ENCODE measurements at regions not wholly inside any gene's neighbourhood (a gene's known extent, or its start where the extent isn't known, plus 50 kb on each side); places are given as distances from the start of the nearest gene placed in this dataset.
A peak's percentile ranks its signal among the peaks of the same experiment; 100 is the strongest.
"Not testable (repeated sequence)": the region's sequence is repeated elsewhere in the genome, so short reads cannot be mapped to it uniquely, and the experiment has no call there.

DNA sequence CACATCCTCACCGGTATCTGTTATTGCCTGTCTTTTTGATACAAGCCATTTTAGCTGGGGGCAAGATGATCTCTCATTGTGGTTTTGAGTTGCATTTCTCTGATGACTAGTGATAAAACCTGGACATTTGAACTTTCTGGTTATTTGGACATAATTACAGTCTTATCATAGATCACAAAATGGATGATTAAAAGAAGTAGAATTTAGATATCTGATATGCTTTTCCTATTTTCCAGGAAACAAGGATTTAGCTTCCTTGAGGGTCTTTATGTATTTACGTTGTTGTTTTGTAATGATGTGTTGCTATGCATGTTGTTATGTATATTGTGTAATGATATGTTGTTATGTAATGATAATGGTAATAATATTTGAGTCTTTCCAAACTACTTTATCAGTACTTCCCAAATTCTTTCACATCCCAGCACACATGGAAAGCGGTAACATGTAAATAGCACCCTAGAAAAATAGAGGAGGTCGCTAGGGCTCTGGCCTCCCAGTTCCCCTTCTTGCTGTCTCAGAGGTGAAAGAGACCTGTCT, 53.8 kb downstream of the GJD2 start:
- DNase-seq: no peak

DNA sequence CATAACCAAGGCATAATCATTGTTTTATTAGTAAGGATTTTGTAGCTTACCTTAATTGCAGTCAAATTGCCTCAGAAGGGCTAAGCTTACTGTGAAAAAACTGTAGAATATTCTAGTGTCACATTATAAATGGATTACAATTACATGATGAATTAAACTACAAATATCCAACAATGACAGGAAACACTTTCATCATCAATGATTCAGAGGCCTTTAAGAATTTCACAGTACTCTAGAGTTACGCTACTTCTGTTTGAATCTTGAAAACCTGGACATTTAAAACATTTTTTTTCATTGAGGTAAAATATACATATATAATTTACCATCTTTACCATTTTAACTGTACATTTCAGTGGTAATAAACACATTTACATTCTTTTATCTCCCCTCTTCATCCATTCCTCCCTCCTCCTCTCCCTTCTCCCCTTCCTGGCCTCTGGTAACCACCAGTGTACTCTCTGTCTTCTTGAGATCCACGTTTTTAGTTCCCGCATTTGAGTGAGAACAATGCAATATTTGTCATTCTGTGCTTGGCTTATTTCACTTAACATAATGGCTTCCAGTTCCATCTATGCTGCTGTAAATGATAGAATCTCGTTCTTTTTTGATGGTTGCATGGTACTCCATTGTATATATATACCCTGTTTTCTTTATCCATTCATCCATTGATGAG, 54.7 kb downstream of the GJD2 start:
- no peak for DNase-seq

DNA sequence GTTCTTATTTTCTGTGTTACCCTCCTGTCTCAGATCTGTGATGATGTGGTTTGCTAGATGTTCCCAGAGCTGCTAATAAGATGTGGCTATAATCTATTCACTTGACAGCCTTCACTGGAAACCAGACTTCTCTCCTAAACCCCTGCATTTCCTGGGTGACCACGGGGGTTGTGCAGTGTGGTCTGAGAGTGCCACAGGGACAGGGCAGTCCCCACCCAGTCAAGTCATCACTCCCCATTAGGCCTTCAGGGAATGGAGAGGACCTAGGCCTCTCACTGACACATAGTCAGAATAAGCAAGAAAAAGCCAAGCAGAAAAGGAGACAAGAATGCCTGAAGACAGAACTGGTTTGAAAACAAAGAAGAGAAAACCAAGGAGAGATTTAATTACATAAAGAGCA, 58.3 kb downstream of the GJD2 start:
- no peak for DNase-seq

DNA sequence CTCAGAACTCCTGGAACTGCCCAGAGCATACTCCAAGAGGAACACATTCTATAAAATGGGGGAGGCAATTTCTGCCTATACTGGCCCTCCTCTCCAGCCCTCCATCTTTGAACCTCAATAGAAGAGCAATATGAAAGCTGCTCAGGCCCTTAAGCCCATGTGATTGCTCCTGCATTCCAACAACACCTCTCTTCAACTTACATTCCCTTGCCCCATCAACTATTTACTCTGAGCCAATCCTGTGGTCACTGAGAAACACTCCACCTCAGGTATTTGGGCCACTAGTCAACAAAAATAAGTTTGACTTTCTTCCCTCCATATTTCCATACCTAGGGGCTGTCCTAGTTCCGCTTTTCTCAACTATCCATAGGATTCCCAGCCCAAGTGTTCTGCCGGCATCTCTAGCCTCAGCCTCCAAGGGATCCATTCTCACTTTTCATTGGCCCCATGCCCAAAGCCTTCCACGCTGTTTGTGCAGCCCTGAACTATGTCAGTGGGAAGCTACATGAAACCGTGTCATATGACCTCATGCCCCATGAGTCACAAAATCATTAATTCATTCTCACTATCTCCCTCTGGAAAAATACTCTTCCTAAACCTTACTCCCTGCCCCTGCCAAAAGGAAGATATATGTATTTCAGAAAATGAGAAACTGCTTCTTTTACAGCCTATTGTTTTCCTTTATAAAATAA, 61.6 kb downstream of the GJD2 start:
- no peak for DNase-seq

DNA sequence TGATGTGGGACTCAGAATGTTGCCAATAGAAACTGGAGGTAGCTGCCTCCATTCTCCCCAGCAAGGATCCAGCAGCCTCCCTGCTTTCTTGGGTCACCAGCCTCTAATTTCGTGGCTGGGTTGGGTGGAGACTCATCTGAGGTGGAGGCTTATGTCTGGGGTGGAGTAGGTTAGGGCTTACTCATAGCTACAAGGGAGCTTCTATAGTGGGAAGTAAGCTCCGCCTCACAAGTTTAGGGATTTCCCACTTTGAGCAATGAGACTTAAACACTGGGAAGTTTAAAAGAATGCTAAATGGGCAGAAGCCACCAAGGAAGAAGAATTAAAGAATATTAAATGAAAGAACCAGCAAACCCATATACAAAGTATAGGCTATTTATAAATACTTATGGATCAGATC, 63.8 kb downstream of the GJD2 start:
- no peak for DNase-seq

DNA sequence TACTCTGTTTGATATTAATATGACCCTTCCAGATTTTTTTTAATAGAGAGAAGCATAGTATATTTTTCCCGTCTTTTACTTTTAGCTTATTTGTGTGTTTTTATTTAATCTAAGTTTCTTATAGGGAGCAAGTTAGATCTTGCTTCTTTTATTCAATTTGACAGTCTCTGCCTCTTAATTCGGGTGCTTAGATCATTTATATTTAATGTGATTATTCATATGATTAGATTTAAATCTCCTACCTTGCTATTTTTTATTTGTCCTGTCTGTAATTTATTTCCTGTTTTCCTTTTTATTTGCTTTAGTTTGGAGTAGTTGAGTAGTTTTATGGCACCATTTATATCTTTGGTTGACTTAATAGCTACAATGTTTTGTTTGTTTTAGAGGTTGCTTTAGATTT, 66.1 kb downstream of the GJD2 start:
- DNase-seq: no peak

DNA sequence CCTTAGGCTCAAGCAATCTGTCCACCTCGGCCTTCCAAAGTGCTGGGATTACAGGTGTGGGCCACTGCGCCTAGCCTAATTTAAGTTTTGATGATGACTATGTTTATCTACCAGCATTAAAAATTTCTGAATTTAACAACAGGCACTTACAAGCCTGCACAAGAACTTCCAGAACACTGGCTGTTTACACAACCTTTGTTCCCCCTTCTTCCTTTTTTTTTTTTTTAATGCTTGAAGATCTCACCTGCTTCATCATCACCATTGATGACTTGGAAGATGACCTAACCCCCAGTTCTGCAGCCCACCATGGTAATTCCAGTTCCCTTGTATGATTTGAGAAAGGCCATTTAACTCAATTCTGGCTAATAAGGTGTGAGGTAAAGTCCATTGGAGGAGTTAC, 70.4 kb downstream of the GJD2 start:
- DNase-seq: no peak

DNA sequence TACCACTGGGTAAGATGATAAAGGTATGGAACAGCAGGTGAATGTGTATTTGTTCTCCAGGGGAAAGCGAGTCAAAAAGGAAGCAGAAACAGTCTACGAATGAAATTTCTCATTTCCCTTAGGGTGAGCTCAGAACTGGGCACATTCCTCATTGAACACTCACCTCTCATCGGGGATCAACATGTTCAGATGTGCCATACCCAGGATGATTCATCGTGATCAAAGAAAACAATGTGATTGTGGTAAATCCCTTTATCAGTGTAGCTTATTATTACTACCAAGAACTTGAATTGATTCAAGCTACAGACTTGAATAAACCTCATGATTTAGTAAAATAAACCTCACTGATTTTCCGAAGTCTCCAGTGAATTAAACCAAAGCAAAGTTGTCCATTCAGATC, 72.1 kb downstream of the GJD2 start:
- DNase-seq: no peak

DNA sequence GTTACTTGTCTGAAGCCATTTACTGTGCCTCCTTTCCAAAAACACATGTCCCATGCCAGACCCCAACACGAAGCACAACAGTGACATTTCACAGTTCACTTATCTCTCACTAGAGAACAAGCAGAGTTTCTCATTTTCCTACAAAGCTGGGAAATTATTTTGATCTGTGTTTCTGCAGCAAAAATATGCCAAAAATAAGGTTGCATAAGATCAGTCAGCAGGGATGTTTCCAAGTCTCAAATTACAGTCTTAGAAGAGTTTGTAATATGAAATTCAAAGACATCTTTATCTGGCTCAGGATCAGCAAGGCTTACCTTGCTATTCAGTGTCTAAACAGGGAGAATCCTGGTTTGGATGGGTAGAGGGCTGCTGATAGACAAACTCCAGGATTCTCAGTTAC, 75.5 kb downstream of the GJD2 start:
- DNase-seq: no peak

DNA sequence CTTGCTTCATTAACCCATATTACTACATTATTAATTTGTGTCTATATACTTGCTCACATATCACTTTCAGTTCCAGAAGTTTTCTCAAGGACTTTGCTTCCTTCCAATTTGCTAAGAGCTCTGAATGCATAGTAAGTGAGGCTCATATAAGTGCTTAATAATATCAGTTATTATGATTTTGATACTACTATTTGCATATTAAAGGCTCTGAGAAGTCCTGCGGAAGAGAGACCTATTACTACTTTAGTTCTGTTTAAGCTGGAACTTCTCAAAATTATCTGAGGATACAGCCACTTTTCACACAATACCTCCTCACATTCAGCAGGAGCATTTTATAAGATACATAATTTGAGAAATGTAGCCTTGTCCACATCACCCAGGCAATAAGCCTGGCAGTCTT, 81.6 kb downstream of the GJD2 start:
- DNase-seq: no peak

DNA sequence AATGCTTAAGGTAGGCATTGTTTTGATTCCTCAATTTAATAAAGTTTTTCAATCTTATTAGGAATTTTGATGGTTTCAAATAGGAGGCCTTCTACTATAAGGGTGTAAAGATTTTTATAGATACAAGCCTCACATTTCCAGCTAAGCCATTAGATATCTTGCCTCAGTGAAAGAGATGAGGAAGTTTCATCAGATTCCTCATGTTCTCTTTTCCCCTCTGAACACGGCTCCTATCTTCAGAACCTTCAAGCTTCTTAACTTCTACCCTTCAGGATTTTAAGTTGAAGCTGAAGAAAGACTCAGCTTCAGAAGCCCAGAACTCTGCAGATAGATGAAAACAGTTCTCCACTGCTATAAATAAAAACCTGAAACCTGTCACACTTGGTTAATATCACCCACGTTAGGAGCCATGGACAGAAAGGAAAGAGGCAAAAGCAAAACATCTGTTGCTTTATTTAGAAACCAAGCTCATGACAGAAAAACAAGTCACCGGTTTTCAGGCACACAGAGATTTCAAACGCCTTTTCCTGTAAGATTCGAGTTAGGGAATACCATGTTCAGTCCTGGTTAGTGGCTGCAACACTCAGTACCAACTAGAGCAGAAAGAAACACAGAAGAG, 82.2 kb upstream of the GOLGA8B start:
- DNase-seq: no peak

DNA sequence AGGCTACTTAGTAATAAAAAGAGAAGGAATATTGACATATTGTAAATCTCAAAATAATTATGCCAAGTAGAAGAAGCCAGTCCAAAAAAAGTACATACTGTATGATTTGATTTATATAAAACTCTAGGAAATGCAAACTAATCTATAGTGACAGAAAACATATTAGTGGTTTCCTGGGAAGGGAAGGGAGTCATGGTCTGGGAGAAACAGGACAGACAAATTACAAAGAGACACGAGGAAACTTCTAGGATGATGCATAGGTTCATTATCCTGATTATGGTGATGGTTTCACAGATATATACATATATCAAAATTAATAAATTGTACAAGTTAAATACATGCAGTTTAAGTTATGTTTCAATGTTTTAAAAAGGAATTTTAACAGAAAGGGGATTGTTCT, 81.0 kb upstream of the GOLGA8B start:
- DNase-seq: no peak

DNA sequence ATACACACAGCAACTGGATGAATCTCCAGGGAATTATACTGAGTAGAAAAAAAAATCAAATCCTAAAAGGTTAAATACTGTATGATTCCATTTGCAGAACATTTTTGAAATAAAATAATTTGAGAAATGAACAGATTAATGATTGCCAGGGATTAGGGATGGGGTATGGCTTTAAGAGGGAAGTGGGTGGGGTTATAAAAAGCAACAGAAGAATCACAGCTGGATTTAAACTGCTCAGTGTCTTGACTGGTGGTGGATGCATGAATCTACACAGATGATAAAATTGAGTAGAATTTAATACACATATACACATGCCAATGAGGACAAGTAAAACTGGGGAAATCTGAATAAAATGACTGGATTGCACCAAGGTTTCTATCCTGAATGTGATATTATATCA, 79.7 kb upstream of the GOLGA8B start:
- DNase-seq: no peak

DNA sequence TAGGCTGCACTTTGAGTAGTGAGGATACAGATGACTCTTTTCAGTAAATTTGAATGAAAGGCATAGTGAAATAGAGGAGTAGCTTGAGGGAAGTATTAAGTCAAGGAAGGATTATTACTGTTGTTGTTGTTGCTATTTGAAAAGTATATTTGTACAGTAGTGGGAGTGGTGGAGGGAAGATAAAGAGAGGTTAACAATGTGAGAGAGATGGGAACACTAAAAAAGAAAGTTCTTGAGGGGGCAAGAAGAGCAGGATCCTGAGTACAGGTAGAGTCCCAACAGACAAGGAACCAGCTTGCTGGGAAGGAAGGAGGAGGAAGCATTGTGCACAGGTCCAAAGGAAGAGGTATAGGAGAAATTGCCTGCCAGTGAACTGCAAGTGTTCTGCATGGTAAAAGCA, 75.6 kb upstream of the GOLGA8B start:
- DNase-seq: no peak

DNA sequence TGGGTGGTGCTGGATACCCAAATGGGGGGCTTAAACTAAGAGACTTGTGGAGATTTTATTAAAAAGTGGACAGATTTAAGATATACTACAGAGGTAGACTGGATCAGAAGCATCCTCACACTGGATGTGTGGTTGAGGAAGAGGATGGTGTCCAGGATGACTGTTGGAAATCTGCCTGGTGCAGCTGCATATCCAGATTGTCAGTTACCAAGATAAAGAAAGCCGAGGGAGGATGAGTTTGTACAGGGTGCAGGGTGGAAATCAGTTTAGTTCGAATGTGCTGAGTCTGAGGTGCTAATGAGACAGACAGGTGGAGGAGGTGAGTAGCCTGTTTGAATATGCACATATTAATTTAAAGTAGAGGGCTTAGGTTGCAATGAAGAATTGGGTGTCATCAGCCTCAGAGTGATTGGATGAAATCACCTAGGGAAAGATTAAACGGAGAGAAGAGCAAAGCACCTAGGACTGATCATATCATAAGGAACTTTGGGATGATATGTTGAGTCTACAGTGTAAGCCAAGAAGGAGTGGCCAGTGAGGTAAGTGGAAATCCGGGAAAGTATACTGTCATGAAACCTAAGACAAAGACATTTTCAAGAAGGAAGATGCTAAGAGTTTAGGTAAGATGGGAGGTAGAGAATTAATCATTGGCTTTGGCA, 74.1 kb upstream of the GOLGA8B start:
- peak; percentile 21 for DNase-seq

DNA sequence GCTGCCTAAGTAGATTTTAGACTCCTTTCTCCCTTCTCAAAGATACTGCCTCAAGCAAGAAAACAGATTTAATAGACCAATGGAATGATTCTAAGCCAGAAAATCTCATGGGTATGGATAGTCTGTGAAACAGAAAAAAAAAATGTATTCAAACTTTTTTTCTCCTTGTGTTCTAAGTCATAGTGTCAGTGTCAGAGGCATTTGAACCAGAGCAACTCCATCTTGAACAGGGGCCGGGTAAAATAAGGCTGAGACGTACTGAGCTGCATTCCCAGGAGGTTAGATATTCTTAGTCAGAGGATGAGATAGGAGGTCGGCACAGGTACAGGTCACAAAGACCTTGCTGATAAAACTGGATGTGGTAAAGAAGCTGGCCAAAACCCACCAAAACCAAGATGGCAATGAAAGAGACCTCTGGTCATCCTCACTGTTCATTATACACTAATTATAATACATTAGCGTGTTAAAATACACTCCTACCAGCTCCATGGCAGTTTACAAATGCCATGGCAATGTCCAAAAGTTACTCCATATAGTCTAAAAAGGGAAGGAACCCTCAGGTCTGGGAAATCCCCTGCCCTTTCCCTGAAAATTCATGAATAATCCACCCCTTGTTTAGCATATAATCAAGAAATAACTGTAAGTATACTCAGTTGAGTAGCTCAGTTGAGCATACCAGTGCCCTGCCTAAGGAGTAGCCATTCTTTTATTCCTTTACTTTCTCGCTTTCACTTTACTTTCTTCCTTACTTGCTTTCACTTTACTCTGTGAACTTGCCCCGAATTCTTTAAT, 72.8 kb upstream of the GOLGA8B start:
- no peak for DNase-seq

DNA sequence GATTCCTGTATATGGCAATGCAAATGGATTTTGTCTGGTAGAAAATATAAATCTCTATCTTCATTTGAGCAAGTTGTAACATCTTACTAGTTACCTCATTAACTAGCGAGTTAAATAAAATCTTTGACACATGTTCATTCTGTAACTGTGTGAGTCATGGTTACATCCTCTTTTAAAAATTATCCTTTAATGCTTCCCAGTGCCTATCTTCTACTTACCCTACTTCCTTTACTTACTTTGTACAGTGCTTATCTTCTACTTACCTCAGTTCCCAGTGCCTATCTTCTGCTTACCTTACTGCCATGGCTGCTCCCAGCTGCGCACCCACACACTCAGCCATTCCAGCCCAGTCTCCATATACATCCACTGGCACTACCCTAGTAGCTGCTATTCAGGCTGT, 71.9 kb upstream of the GOLGA8B start:
- peak; percentile 12 for DNase-seq

DNA sequence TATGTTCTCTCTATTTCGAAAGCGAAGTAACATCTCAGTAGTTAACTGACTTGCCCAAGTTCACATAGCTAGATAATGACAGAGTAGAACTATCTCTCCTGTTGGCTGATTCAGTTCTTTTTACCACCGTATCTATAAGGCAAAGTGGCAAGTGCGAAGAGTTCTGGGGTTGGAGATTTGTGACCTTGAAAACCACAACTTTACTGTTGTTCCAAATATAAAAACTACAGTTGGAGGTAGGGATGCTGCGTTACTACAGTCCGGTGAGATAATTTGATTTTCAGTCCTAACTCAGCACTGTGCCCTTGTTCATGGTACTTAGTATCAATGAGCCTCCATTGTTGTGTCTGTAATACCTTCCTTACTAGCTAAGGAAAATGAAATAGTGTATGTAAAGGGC, 71.2 kb upstream of the GOLGA8B start:
- DNase-seq: peak; percentile 85

DNA sequence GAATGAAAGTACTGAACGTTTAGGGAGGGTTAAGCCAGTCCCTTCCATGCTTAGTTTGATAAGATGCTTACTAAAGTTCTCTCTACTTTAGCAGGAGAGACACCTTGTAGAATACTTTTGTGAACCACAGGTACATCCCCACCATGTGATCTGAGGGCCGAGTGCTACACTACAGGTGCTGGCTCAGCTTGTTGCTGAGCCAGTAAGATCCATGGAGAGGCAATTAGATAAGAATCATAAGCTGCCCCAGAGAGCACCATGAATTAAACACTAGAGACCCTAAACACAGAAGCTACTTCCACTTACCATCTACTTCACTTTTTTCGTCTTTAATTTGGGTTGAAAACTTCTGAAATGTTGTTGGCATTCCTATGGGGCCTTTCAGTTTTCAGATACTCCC, 70.5 kb upstream of the GOLGA8B start:
- no peak for DNase-seq

DNA sequence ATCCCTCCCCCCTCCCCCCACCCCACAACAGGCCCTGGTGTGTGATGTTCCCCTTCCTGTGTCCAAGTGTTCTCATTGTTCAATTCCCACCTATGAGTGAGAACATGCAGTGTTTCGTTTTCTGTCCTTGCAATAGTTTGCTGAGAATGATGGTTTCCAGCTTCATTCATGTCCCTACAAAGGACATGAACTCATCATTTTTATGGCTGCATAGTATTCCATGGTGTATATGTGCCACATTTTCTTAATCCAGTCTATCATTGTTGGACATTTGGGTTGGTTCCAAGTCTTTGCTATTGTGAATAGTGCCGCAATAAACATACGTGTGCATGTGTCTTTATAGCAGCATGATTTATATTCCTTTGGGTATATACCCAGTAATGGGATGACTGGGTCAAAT, 69.9 kb upstream of the GOLGA8B start:
- not testable (repeated sequence) for DNase-seq

DNA sequence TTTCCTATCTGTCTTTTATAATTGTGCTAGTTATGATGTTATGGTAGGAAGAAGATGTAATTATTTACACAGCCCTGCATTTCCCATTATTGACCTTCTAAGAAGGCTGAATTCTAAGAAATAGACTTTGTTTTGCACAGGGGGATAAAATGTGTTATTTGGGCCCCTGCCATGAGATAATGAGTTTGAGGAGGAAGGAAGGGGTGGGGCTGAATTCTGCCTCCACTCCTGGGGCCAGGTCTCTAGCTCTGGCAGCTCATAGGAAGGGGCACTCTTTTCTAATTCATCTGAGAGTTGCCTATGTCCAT, 69.2 kb upstream of the GOLGA8B start:
- peak; percentile 85 for DNase-seq

DNA sequence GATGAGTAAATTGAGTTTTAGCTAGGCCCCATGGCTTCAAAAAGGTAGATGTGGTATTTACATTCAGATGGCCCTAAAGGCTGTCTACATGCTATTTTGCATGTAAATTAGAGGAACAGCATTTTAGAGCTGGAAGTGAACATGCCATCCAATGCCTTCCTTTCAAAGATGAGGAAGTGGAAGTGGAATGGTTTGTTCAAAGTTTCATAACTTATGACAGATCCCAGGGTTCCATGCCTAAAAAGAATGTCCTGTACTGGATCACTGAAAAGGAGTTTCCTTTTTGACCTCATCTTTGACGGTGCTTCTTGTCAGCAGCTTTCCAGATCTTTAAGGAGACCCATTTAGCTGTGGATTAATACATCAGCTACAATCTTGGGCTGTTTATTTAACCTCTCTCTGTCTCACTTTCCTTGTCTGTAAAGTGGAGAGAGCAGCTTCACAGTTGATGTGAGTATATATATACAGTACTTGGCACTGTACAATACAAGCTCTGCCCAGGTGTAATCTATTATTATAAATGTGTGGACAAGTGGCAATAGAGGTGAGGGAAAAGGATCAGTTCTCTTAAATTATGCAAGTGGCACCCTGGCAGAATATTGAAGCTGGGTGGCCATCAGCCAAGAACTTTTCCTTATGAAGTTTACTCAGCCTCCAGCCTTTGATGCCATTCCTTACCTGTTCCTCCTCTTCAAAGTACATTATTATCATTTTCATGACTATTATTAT, 68.7 kb upstream of the GOLGA8B start:
- no peak for DNase-seq

Data from hematopoietic multipotent progenitor cell treated with erythropoietin and hydrocortisone succinate and interleukin-3 and kit ligand, for 6 days (in vitro differentiated cells).